Pons (tissue), 1 donor: ENCODE measurements at regions not wholly inside any gene's neighbourhood (a gene's known extent, or its start where the extent isn't known, plus 50 kb on each side); places are given as distances from the start of the nearest gene placed in this dataset.

Experiments used
- DNase-seq: peaks from one replicate; pipeline ENCODE4 v3.0.0-alpha.2; 2016; ENCODE audit warnings: low spot score

GRCh38 chr6:156131221-156131903, 645.8 kb upstream of the ARID1B start:
- no peak for DNase-seq

DNA sequence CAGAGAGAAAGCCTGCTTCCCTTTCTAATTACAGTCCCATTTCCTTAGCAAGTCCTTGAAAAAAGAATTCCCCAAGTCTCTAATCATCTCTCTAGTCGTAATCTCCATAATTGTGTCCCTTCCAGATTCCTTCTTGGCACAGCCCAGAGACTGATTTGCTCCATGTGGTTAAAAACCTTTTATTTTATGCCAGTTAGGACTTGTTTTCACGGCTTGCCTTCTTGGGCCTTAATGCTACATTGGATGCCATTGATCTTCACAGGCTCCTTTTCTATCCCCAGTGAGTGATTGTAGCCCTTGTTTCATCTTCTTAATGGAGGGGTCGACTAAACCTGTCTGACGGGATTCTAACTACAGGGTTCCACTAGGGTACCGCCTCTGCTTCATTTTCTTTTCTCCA, 650.6 kb upstream of the ARID1B start:
- DNase-seq, result no peak

GRCh38 chr6:156125844-156126243, 651.3 kb upstream of the ARID1B start:
- DNase-seq, result no peak

GRCh38 chr6:156123731-156124130, 653.4 kb upstream of the ARID1B start:
- DNase-seq, result no peak

- DNase-seq, result no peak
Observed at GRCh38 chr6:156121973-156122372, 655.2 kb upstream of the ARID1B start.

DNA sequence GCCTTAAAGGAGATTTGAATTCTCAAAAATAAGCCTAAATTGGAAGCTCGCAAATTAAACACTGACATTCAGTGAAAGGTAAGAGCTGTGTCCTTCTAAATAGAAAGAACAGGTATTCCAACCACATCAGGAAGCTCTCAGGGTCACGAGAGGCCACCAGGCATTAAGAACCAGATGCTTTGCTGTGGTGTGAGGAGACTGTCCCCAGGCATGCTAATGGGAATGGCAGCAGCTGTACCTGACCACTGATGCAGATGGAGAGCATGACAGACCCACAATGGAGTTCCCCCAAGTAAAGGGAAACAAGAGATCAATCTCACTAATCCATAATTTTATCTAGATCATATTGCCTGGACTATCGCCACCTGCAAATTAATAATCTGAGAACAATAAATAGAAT, 658.9 kb upstream of the NOX3 start:
- DNase-seq, result no peak

GRCh38 chr6:156113631-156114030, 658.0 kb upstream of the NOX3 start:
- no peak for DNase-seq

- no peak for DNase-seq
Observed at GRCh38 chr6:156111913-156112312, 656.3 kb upstream of the NOX3 start.

DNA sequence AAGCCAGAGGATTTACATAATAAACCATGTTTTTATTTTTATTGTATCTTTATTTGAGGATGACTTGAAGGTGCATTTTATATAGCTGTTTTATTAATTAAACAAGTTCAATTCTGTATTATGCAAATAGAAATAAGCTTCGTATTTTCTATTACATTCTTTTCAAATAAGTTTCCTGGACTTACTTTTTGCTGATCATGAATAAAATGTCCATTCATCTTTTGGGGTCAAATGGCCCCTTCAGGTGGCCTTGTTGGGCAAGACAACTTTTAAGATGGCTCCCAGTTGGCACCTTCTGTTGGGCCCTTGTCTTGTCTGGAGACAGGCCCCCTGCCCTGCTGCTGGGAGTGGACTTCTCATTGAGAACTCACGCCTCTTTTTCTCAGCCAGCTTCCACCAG, 654.6 kb upstream of the NOX3 start:
- no peak for DNase-seq

- DNase-seq, result no peak
Observed at GRCh38 chr6:156109713-156110112, 654.1 kb upstream of the NOX3 start.

DNA sequence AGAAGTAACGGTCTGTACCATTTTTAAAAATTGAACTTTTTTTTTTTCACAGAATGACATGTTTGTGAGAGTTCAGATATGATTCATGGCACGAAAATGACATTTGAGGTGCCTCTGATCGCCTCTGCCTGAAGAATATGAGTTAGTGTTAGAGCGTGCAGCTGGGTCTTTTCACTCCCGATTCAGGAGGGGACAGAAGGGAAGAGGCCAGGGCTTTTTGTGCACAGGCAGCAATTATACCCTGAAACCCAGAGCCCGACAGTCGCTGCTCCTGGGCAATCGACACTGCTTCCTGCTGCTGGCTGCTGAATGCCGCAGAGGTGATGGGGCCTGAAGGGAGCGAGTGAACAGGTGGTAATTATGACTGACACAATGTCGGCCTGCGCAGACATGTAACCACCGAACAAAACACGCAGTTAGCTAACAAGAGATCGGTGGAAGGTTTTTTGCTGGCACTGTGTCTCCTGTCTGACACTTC, 652.0 kb upstream of the NOX3 start:
- DNase-seq, result no peak

GRCh38 chr6:156102129-156102528, 646.5 kb upstream of the NOX3 start:
- no peak for DNase-seq

GRCh38 chr6:156098839-156099238, 643.2 kb upstream of the NOX3 start:
- no peak for DNase-seq

DNA sequence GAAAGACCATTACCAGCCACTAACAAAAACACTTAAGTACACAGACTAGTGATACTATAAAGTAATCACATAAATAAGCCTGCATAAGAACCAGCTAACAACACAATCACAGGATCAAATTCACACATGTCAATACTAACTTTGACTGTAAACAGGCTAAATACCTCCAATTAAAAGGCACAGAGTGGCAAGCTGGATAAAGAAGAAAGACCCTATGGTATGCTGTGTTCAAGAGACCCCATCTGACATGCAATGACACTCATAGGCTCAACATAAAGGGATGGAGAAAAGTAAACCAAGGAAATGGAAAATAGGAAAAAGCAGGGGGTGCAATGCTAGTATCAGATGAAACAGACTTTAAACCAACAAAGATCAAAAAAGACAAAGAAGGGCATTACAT, 631.8 kb upstream of the NOX3 start:
- no peak for DNase-seq

- no peak for DNase-seq
Observed at GRCh38 chr6:156082012-156082411, 626.4 kb upstream of the NOX3 start.

GRCh38 chr6:156080371-156080770, 624.7 kb upstream of the NOX3 start:
- no peak for DNase-seq

DNA sequence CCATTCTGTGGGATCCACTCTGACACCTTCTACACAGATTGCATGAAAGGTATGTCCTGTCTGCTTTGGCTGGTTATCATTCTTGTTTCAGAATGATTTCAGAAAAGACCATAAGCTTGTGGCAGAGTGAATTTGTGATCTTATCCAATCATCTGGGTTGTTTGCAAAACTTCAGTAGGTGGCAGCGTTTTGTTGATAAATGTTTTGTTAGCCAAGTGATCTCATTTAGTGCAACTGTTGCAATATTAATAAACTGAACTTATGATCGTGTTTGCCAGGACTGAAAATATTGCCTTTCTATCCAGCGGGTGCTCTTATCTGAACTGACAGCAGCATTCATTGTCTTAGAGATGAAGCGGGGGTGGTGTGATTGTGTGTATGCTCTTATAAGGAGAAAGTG, 613.2 kb upstream of the NOX3 start:
- no peak for DNase-seq

DNA sequence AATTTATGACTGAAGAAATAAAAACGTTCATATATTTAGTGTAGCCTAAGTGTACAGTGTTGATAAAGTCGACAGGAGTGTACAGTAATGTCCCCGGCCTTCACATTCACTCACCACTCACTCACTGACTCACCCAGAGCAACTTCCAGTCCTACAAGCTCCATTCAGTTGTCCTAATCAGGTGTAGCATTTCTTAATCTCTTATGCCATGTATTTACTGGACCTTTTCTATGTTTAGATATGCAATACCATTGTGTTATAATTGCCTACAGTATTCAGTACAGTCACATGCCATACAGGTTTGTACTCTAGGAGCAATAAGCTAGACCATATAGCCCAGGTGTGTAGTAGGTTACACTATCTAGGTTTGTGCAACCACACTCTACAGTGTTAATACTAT, 610.2 kb upstream of the NOX3 start:
- DNase-seq, result no peak

GRCh38 chr6:156062091-156062563, 606.5 kb upstream of the NOX3 start:
- DNase-seq, result no peak

GRCh38 chr6:156061465-156061864, 605.8 kb upstream of the NOX3 start:
- DNase-seq, result no peak

- DNase-seq, result no peak
Observed at GRCh38 chr6:156060013-156060412, 604.4 kb upstream of the NOX3 start.

DNA sequence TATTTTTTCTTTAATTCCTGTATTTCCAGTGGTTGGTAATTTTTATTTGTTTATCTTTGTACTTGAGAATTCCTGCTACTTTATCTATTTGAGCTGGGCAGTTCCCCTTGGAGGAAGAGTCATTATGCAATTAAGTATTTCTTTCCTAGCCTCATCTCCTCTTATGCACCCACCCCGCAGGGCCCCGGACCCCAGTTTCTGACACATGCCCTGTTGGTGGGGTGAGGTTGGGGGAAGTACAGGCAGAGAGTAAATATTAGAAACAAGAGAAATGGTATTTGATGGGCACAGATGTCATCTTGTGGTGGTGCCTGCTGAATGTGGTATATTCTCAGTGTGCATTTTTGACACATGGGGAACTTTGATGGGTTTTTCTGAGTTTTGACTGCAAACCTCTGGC, 602.7 kb upstream of the NOX3 start:
- no peak for DNase-seq

- no peak for DNase-seq
Observed at GRCh38 chr6:156057869-156058268, 602.2 kb upstream of the NOX3 start.

- no peak for DNase-seq
Observed at GRCh38 chr6:156056085-156056484, 600.4 kb upstream of the NOX3 start.
